Testis (tissue), 2 donors: ENCODE measurements at regions not wholly inside any gene's neighbourhood (a gene's known extent, or its start where the extent isn't known, plus 50 kb on each side); places are given as distances from the start of the nearest gene placed in this dataset.

Experiments used
- DNase-seq: peaks from one replicate; pipeline ENCODE4 v3.0.0-alpha.2; 2019
- H3K27ac ChIP-seq, 2 donors: fragments of 200-600 bp; sonication (generic); one replicate each; pipeline ENCODE4 v1.5.1; 2019
- H3K27me3 ChIP-seq: fragments of 200-600 bp; sonication (generic); one replicate; pipeline ENCODE4 v1.5.1; 2019
- H3K36me3 ChIP-seq: fragments of 200-600 bp; sonication (generic); one replicate; pipeline ENCODE4 v1.5.1; 2017; ENCODE audit warnings: low read depth; ENCODE audit errors: missing control alignments
- H3K4me1 ChIP-seq: fragments of 200-600 bp; sonication (generic); one replicate; pipeline ENCODE4 v1.5.1; 2019
- H3K4me3 ChIP-seq, 2 donors: fragments of 200-600 bp; sonication (generic); one replicate each; pipeline ENCODE4 v1.5.1; 2017 to 2019
- H3K9me3 ChIP-seq: fragments of 200-600 bp; sonication (generic); one replicate; pipeline ENCODE4 v1.5.1; 2017
- CTCF ChIP-seq, 3 experiments: fragments of 450-650 bp in 2 of 3; fragments of 200-600 bp in 1 of 3; sonication (generic) in 1 of 3; IDR thresholded peaks; one replicate each; pipeline ENCODE4 v1.5.1; 2016 to 2019; ENCODE audit warnings: antibody characterized with exemption in 3 of 3, mild to moderate bottlenecking in 2 of 3, moderate library complexity in 1 of 3
- POLR2A ChIP-seq: fragments of 450-650 bp; IDR thresholded peaks from one replicate; pipeline ENCODE4 v1.6.1; 2017; ENCODE audit warnings: antibody characterized with exemption, mild to moderate bottlenecking, moderate library complexity
- WGBS, 2 donors: methylation state at CpG; one replicate each; pipeline ENCODE4 v1.1.5; 2018; 5-methylcytosine and 5-hydroxymethylcytosine counted together
- intact Hi-C: fragments of 100-400 bp; cut with DNase I; formaldehyde crosslinking; loops from one replicate; pipeline ENCODE4 v1.15.1; 2023; ENCODE audit warnings: low total_unique reads

- no peak overlapping the region for H3K4me3 ChIP-seq
- no peaks in the 10 kb centered on the region for H3K4me1 ChIP-seq
- no peak overlapping the region for H3K27ac ChIP-seq
- H3K36me3 ChIP-seq, result no peaks in the 10 kb centered on the region
- no peak for DNase-seq
- H3K9me3 ChIP-seq, result no peaks in the 10 kb centered on the region
- no peaks in the 10 kb centered on the region for H3K27me3 ChIP-seq
- TF ChIP-seq CTCF (IDR thresholded peaks at IDR 0.05) (no peak), POLR2A (no peak)
- 45 to 55% methylated on average over 1 of the region's 1 CpG for WGBS, 2 donors
- intact Hi-C loops, result no loop called here
Observed at GRCh38 chr5:118551716-118552115, 436.6 kb downstream of the DTWD2 start.

- Histone ChIP-seq H3K36me3 (no peaks in the 10 kb centered on the region), H3K27ac (no peak overlapping the region), H3K4me3 (no peak overlapping the region), H3K27me3 (no peaks in the 10 kb centered on the region), H3K4me1 (no peaks in the 10 kb centered on the region), H3K9me3 (no peaks in the 10 kb centered on the region)
- TF ChIP-seq POLR2A (no peak), CTCF (IDR thresholded peaks at IDR 0.05) (no peak)
- intact Hi-C loops, result no loop called here
- no peak for DNase-seq
Observed at GRCh38 chr5:118551031-118551430, 437.3 kb downstream of the DTWD2 start.

GRCh38 chr5:118548761-118549720 lies 439.3 kb downstream of the DTWD2 start:
- Histone ChIP-seq H3K4me3 (no peak overlapping the region), H3K4me1 (no peaks in the 10 kb centered on the region), H3K27ac (no peak overlapping the region), H3K9me3 (no peaks in the 10 kb centered on the region), H3K27me3 (no peaks in the 10 kb centered on the region), H3K36me3 (no peaks in the 10 kb centered on the region)
- TF ChIP-seq POLR2A (no peak), CTCF (IDR thresholded peaks at IDR 0.05) (no peak)
- 81 to 86% methylated on average over 2 of the region's 2 CpGs for WGBS, 2 donors
- intact Hi-C loops, result no loop called here
- DNase-seq, result no peak

GRCh38 chr5:118545470-118545869 lies 442.9 kb downstream of the DTWD2 start:
- intact Hi-C loops, result no loop called here
- no peaks in the 10 kb centered on the region for H3K27me3 ChIP-seq
- 95 to 96% methylated on average over 1 of the region's 1 CpG for WGBS, 2 donors

More at GRCh38 chr5:118545470-118545869, 442.9 kb downstream of the DTWD2 start:
- Histone ChIP-seq H3K9me3 (no peaks in the 10 kb centered on the region), H3K27ac (no peak overlapping the region), H3K4me1 (no peaks in the 10 kb centered on the region), H3K36me3 (no peaks in the 10 kb centered on the region), H3K4me3 (no peak overlapping the region)
- TF ChIP-seq CTCF (IDR thresholded peaks at IDR 0.05), result no peak
- TF ChIP-seq POLR2A, result no peak
- DNase-seq, result no peak
